ENCODE measurements at regions not wholly inside any gene's neighbourhood (a gene's known extent, or its start where the extent isn't known, plus 50 kb on each side); places are given as distances from the start of the nearest gene placed in this dataset.
A peak's percentile ranks its signal among the peaks of the same experiment; 100 is the strongest.
"Not testable (repeated sequence)": the region's sequence is repeated elsewhere in the genome, so short reads cannot be mapped to it uniquely, and the experiment has no call there.

DNA sequence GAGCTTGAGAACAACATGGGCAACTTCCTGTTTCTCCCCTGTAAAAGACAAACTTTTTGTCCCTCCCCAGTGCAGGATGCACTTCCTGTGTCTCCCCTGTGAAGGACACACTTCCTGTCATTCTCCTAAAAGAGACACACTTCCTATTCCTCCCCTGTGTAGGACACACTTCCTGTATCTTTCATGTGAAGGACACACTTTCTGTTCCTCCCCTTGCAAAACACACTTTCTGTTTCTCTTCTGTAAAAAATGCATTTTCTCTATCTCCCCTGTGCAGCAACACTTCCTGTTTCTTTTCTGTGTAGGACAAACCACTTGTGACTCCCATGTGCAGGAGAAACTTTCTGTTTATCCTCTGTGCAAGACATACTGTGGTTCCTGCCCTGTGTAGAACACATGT lies 488.6 kb upstream of the USP9Y start:
- peaks cover 52% of the 10 kb centered on the region for H3K4me1 Mint-ChIP-seq (ENCODE audit: low read depth)
- H3K9me3 Mint-ChIP-seq (ENCODE audit: low read depth): peaks cover 40% of the 10 kb centered on the region
- no peak overlapping the region for H3K4me3 Mint-ChIP-seq
- no peaks in the 10 kb centered on the region for H3K27me3 Mint-ChIP-seq
- peaks cover 48% of the 10 kb centered on the region for H3K36me3 Mint-ChIP-seq
- peak overlapping the region; percentile 90 for H3K27ac Mint-ChIP-seq

GRCh38 chrY:12215564-12216022 lies 485.4 kb upstream of the USP9Y start:
- Mint-ChIP-seq H3K27me3 (no peaks in the 10 kb centered on the region), H3K4me3 (peak overlapping the region; percentile 80), H3K27ac (peak overlapping the region; percentile 90), H3K9me3 (ENCODE audit: low read depth) (peaks cover 45% of the 10 kb centered on the region), H3K4me1 (ENCODE audit: low read depth) (peaks cover 60% of the 10 kb centered on the region), H3K36me3 (peaks cover 53% of the 10 kb centered on the region)

- H3K36me3 Mint-ChIP-seq: peaks cover 2% of the 10 kb centered on the region
- H3K9me3 Mint-ChIP-seq (ENCODE audit: low read depth): no peaks in the 10 kb centered on the region
- no peak overlapping the region for H3K4me3 Mint-ChIP-seq
- no peak overlapping the region for H3K27ac Mint-ChIP-seq
- peaks cover 3% of the 10 kb centered on the region for H3K27me3 Mint-ChIP-seq
- no peaks in the 10 kb centered on the region for H3K4me1 Mint-ChIP-seq (ENCODE audit: low read depth)
Measured at GRCh38 chrY:12230921-12231320, 470.1 kb upstream of the USP9Y start.

GRCh38 chrY:12236399-12236798 lies 464.6 kb upstream of the USP9Y start:
- H3K36me3 Mint-ChIP-seq: no peaks in the 10 kb centered on the region

GRCh38 chrY:12240326-12240725 lies 460.7 kb upstream of the USP9Y start:
- not testable (repeated sequence) for H3K27ac Mint-ChIP-seq; H3K27me3 Mint-ChIP-seq; H3K9me3 Mint-ChIP-seq (ENCODE audit: low read depth); H3K4me3 Mint-ChIP-seq; H3K4me1 Mint-ChIP-seq (ENCODE audit: low read depth); H3K36me3 Mint-ChIP-seq

More at GRCh38 chrY:12236399-12236798, 464.6 kb upstream of the USP9Y start:
- H3K9me3 Mint-ChIP-seq (ENCODE audit: low read depth): no peaks in the 10 kb centered on the region
- H3K4me1 Mint-ChIP-seq (ENCODE audit: low read depth): no peaks in the 10 kb centered on the region
- H3K27me3 Mint-ChIP-seq: no peaks in the 10 kb centered on the region
- no peak overlapping the region for H3K4me3 Mint-ChIP-seq
- no peak overlapping the region for H3K27ac Mint-ChIP-seq

DNA sequence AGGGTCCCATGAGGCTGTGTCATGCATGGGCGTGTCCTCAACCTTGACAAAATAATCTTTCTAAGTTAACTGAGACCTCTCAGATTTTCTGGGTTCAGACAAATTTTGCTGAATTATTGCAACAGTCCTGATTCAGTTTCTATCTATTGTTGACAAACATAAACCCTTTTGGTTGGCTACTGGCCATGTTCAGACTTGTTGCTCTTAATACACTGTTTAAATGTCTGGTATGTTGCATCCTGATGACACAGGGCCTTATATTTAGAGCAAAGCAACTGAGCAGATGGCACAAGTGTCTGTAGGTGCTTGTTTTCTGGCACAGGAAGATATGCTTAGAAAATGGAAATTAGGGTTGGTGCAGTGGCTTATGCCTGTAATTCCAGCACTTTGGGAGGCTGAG lies 456.9 kb upstream of the USP9Y start:
- Mint-ChIP-seq H3K27ac (no peak overlapping the region), H3K27me3 (no peaks in the 10 kb centered on the region), H3K9me3 (ENCODE audit: low read depth) (no peaks in the 10 kb centered on the region), H3K4me3 (no peak overlapping the region), H3K4me1 (ENCODE audit: low read depth) (no peaks in the 10 kb centered on the region), H3K36me3 (no peaks in the 10 kb centered on the region)

DNA sequence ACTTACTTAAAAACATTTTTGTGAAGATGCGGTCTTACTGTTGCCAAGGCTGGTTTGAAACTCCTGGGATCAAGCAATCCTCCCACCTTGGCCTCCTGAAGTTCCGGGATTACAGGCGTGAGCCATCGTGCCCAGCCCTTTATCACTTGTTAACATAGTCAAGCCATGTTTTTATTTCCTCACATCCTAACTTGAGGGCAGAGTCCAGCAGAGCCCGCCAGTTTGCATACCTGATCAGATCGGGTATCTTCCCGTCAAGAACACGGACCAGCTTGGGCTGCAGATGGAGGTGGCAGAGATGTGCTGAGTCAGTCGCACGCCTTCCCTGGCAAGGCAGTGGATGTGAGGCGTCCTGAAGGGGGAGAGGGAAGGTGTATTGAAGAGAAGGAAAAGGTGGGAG lies 447.3 kb upstream of the USP9Y start:
- Mint-ChIP-seq H3K9me3 (ENCODE audit: low read depth) (no peaks in the 10 kb centered on the region), H3K36me3 (no peaks in the 10 kb centered on the region), H3K4me3 (no peak overlapping the region), H3K4me1 (ENCODE audit: low read depth) (peaks cover 2% of the 10 kb centered on the region), H3K27ac (no peak overlapping the region), H3K27me3 (peaks cover 5% of the 10 kb centered on the region)

GRCh38 chrY:12271162-12271561 lies 429.9 kb upstream of the USP9Y start:
- H3K36me3 Mint-ChIP-seq: no peaks in the 10 kb centered on the region
- H3K4me1 Mint-ChIP-seq (ENCODE audit: low read depth): no peaks in the 10 kb centered on the region
- no peak overlapping the region for H3K4me3 Mint-ChIP-seq
- peaks cover 3% of the 10 kb centered on the region for H3K27me3 Mint-ChIP-seq
- no peaks in the 10 kb centered on the region for H3K9me3 Mint-ChIP-seq (ENCODE audit: low read depth)
- no peak overlapping the region for H3K27ac Mint-ChIP-seq

GRCh38 chrY:12285608-12286007 lies 415.4 kb upstream of the USP9Y start:
- no peaks in the 10 kb centered on the region for H3K36me3 Mint-ChIP-seq
- H3K27me3 Mint-ChIP-seq: no peaks in the 10 kb centered on the region
- H3K4me3 Mint-ChIP-seq: no peak overlapping the region
- no peak overlapping the region for H3K27ac Mint-ChIP-seq
- H3K4me1 Mint-ChIP-seq (ENCODE audit: low read depth): peaks cover 15% of the 10 kb centered on the region
- H3K9me3 Mint-ChIP-seq (ENCODE audit: low read depth): no peaks in the 10 kb centered on the region

- Mint-ChIP-seq H3K9me3 (ENCODE audit: low read depth) (no peaks in the 10 kb centered on the region), H3K27me3 (no peaks in the 10 kb centered on the region), H3K4me3 (peak overlapping the region; percentile 33), H3K4me1 (ENCODE audit: low read depth) (peaks cover 15% of the 10 kb centered on the region), H3K27ac (no peak overlapping the region), H3K36me3 (no peaks in the 10 kb centered on the region)
Measured at GRCh38 chrY:12288919-12289318, 412.1 kb upstream of the USP9Y start.

- H3K4me3 Mint-ChIP-seq: no peak overlapping the region
- H3K27ac Mint-ChIP-seq: no peak overlapping the region
- no peaks in the 10 kb centered on the region for H3K27me3 Mint-ChIP-seq
- H3K36me3 Mint-ChIP-seq: no peaks in the 10 kb centered on the region
- H3K9me3 Mint-ChIP-seq (ENCODE audit: low read depth): no peaks in the 10 kb centered on the region
- H3K4me1 Mint-ChIP-seq (ENCODE audit: low read depth): peaks cover 15% of the 10 kb centered on the region
Measured at GRCh38 chrY:12289415-12289814, 411.6 kb upstream of the USP9Y start.

- no peak overlapping the region for H3K4me3 Mint-ChIP-seq
Measured at GRCh38 chrY:12292542-12292941, 408.5 kb upstream of the USP9Y start.

GRCh38 chrY:12296460-12296859 lies 404.6 kb upstream of the USP9Y start:
- Mint-ChIP-seq H3K27ac (no peak overlapping the region), H3K36me3 (no peaks in the 10 kb centered on the region), H3K27me3 (no peaks in the 10 kb centered on the region), H3K9me3 (ENCODE audit: low read depth) (no peaks in the 10 kb centered on the region), H3K4me1 (ENCODE audit: low read depth) (no peaks in the 10 kb centered on the region), H3K4me3 (no peak overlapping the region)

More at GRCh38 chrY:12292542-12292941, 408.5 kb upstream of the USP9Y start:
- Mint-ChIP-seq H3K27ac (no peak overlapping the region), H3K36me3 (no peaks in the 10 kb centered on the region), H3K4me1 (ENCODE audit: low read depth) (peaks cover 13% of the 10 kb centered on the region), H3K9me3 (ENCODE audit: low read depth) (no peaks in the 10 kb centered on the region), H3K27me3 (no peaks in the 10 kb centered on the region)

- not testable (repeated sequence) for H3K9me3 Mint-ChIP-seq (ENCODE audit: low read depth); H3K36me3 Mint-ChIP-seq; H3K27me3 Mint-ChIP-seq; H3K27ac Mint-ChIP-seq; H3K4me3 Mint-ChIP-seq; H3K4me1 Mint-ChIP-seq (ENCODE audit: low read depth)
Measured at GRCh38 chrY:12299796-12300195, 401.2 kb upstream of the USP9Y start.

DNA sequence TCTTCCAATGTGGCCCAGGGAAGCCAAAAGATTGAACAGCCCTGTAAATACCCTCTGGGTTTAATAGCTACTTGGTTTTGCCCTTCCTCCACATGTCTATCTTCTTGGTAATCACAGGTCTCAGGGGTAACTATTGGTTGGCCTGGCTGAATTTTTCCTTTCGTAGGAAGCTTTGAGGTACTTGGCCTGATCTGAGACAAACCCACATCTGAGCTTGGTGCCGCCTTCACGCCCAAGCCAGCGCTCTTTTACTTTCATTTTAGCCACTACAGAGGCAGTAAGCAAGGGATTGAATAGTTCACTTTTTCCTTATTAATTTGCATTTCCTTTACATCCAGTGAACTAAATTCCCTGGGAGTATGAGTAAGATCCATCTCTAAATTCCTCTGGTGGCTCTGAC lies 397.6 kb upstream of the USP9Y start:
- H3K27me3 Mint-ChIP-seq: no peaks in the 10 kb centered on the region
- H3K36me3 Mint-ChIP-seq: no peaks in the 10 kb centered on the region
- peak overlapping the region; percentile 18 for H3K27ac Mint-ChIP-seq
- H3K9me3 Mint-ChIP-seq (ENCODE audit: low read depth): no peaks in the 10 kb centered on the region
- H3K4me3 Mint-ChIP-seq: peak overlapping the region; percentile 76
- H3K4me1 Mint-ChIP-seq (ENCODE audit: low read depth): peaks cover 11% of the 10 kb centered on the region

DNA sequence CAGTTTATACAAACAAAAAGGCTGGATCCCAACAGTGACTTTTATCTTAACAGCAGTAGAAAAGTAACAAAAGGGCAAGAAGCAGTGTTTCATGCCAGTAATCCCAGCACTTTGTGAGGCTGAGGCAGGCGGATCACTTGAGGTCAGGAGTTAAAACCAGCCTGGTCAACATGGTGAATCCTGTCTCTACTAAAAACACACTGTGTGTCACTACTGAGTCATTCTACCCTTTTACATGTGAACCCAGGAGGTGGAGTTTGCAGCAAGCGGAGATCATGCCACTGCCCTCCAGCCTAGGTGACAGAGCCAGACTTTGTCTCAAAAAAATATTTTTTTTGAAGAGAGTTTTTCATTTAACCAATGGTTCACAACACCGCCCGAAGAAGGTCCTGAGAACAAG lies 395.6 kb upstream of the USP9Y start:
- Mint-ChIP-seq H3K9me3 (ENCODE audit: low read depth) (no peaks in the 10 kb centered on the region), H3K27me3 (no peaks in the 10 kb centered on the region), H3K4me3 (no peak overlapping the region), H3K4me1 (ENCODE audit: low read depth) (peaks cover 11% of the 10 kb centered on the region), H3K27ac (no peak overlapping the region), H3K36me3 (no peaks in the 10 kb centered on the region)
